Left hindlimb (tissue), 1 donor: ENCODE measurements at regions not wholly inside any gene's neighbourhood (a gene's known extent, or its start where the extent isn't known, plus 50 kb on each side); places are given as distances from the start of the nearest gene placed in this dataset.

Source experiments
- DNase-seq: peaks from one replicate; pipeline ENCODE4 v3.0.0-alpha.2; 2018

DNA sequence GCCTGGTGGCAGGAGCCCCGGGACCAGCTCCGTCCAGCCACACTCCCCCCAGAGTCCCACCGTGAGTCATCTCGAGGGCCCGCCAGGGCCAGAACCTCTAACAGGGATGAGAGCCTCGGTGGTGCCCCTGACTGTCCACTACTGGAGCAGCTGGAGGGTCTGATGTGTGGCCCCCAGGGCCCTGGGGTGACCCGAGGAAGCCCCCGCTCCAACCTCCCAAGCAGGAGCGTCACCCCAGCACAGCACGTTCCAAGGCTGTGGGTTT is 135.9 kb upstream of the NKX1-1 start:
- DNase-seq: no peak

DNA sequence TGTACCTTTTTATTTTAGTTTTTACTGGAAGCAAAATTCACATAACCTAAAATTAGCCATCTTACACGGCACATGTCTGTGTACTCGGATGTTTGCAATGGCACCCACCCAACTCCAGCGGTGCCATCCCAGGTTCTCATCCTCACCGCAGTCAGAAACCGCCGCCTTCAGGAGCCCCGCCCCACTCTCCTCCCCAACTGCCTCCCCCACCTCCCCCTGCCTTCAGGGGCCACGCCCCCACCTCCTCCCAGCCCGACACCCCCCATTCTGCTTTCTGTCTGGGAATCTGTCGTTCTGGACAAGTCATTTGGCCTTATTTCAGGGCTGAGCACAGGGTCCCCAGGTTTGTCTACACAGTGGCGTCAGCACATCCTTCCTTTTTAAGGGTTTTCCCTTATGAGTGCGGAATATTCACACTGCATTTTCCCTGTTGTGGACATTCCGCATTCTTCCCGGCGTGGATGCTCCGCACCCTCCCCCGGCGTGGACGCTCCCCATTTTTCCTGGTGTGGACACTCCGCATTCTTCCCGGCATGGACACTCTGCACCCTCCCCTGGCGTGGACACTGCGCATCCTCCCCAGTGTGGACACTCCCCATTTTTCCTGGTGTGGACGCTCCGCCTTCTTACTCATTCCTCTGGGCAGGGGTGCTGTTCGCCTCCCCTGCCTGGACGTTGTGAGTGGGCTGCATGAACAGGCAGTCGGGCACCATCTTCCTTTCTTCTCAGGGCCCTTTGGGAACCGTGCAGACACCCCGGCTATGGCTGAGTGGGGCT is 135.4 kb upstream of the NKX1-1 start:
- DNase-seq: peak; percentile 60

DNA sequence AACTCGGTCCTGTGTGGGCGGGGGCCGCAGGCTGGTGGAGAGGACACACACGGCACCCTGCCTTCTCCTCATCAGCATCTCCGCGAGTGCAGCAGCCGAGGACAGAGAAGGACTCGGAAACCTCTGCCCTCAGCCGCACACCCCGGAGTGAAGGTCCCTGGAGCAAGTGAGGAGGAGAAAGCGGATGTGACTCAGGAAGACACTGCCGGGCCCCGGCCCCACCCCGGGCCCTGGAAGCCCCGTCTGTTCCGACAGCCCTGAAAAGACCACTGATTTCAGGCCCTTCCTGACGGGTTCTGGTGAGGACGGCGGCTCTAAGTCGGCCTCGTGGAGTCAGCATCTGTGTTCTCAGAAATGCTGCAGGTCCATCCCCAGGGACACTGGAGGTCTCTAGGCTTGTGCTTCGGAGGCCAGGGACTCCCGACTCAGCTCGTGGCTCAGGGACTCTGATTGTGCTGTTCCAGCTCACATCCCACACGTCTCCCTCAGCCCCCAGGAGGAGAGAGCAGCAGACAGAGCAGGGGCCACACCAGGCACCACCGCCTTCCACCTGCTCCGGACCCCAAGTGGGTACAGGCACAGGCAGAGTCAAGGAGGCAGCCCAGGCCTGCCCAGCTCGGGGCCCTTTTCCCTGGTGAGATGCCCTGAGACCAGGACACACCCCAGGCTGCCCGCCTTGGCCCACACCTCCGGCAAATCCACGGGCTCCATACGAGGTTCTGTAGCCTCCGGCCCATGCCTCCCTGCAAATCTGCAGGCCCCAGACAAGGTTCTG is 134.5 kb upstream of the NKX1-1 start:
- no peak for DNase-seq

DNA sequence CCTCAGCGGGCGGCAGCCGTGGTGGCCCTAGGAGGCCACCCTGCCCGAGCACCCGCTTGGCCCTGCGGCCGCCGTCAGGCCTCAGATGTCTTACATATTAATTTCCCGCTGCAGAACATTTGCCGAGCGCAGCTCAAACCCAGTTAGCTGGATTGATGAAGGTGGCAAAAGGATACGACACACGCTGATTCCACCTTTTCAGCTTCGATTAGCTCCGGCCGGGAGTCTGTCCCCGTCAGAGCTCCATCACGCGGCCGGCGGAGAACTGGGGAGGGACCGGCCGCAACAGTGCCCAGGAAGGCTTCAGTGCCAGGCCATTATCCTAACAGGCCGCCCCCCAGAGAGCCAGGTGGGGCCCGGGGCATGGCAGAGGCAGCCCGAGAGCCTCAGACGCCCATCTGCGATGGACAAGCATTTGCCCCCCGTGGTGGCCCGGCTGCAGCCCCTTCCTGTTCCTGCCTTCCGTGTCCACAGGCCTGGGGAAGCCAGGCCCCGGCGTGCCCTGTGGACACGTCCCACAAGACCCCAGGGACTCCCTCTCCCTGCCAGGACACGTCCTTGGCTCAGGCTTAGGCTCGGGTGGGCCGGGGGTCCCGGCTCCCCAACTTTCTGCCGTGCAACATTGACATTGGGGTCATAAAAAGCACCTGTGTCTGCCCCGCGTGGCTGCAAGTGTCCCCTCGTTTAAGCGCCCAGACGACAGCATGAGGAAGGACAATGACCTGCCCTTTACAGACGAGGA is 133.8 kb upstream of the NKX1-1 start:
- no peak for DNase-seq

DNA sequence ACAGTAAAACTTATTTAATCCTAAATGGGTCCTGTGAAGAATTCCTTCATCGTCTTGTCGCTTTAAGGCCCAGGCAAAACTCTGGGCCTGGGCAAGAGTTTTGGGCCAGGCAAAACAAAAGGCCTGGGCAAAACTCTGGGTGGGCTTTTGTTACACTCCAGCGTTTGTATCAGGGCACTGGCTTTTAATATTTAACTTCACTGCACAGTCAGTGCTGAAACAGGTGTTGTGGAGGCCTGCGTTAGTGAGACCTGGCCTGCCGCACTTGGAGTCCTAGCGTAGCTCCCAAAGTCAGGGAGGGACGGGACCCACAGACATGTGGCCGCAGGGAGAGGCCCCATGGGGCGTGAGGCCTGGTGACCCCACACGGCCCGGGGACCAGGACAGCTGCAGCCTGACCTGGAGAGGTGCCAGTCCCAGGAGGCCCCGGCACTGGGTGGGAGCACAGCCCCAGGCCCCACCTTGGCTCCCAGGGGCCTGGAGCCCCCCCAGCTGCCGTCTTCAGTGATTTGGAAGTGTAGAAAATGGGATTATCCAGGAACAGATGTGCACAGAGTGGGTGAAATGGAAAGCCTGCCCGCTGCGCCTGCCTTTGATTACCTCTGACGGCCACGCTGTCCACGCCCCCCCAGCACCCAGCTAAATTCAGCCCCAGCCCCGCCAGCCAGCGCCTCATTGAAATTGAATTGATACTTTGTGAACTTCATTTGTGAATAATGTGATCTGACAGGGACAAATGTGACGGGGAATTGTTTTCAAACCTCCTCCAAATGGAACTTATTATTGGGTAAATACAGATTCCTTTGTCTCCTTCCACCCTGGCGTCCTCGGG is 132.9 kb upstream of the NKX1-1 start:
- DNase-seq: no peak

DNA sequence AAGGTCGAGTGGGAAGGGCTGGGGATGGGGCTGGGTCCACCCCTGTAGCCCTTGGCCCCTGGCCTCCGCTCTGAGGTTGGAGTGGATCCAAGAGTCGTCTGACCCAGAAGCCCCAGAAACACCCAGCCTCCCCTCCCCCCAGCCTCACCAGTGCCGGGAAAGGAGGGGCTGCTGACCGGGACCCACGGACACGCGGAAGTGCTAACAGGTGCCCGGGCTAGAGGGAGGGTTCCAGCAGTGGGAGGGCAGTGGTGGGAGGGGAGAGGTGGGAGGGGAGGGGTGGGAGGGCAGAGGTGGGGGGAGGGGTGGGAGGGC is 131.8 kb upstream of the NKX1-1 start:
- no peak for DNase-seq

DNA sequence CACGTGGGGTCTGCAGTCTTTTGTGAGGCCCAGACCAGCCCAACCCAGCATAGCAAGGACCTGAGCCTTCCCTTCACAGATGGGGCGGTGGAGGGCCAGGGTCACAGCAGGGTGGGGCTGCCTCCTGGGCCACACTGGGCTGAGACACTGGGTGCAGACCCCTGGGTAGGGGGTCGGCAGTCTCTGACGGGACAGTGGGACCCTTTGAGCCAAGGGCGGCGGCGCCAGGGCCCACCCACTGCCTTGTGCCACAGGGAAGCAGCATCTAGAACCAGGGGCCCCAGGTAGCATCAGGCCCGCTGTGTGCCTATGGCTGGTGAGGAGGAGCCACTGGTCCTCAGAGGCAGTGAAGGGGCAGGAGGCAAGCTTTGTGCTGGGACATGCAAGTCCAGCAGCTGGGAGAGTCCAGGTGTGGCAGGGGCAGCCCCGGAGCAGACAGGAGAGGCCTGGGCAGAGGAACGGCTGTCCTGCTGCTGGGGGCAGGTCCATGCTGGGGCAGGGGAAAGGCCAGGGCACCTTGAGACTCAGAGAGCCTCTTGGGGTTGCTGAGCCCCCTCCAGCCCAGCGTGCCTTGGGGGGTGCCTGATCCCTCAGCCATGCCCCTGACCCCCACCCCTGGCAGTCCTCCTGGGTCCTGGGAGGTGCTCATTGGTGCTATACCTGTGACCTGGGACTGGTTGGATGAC is 131.3 kb upstream of the NKX1-1 start:
- no peak for DNase-seq

DNA sequence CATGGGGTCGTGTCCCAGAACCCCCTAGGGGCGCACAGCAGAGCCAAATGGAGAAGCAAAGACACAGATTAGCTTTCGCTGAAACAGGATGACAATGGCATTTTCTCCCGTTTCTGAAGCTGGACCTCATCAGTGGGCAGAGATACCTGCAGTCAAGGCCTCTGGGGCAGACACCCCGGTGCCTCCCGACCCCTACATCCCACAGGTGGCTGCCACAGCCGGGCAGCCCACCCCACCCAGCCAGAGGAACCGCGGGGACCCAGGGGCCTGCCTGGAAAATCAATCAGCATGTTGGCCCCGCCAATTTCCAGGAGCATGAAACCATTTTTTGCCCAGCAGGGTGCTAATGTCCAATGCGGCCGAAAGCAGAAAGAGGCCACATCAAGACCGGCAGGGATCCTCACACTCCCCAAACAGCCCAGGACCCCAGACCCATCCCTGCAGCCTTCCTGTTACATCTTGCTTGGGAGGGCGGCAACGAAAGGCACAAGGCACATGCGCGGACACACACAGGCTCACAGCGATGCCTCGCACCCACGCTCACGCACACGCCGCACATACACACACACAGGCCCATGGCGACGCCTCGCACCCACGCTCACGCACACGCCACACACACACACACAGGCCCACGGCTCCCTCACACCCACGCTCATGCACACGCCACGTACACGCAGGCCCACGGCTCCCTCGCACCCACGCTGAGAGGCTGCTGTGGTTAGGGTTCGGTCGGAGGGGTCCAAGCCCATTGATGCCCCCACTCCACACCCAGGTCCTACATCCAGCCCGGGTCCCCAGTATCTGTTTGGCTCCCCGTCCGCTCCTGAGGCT is 130.6 kb upstream of the NKX1-1 start:
- no peak for DNase-seq

DNA sequence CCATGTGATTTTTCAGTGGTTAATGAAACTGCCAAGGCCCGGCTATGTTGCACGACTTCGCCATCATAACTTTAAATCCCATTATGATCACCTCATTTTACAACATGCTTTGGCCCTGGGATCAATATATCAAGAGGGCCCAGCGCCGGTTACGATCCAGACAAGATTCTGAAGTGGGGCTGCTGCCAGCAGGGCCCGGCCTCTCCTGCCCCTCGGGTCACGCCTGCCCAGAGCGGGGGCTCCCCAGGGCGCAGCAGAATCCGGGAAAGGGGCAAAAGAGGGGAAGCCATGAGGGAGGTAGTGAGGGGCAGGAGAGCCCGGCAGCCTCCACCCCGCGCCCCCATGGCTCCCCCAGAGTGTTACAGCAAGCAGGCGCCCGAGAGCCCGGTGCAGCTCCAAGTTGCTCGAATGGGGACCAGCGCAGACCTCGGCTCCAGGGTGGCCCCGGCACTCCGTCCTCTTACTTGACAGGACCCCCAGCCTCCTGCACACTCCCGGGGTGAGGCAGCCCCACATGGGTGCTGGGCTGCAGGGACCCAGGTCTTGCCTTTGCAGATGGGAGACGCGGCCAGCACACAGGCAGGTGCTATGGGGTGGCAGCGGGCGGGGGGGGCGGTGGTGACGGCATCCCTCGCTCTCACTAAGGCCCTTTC is 129.8 kb upstream of the NKX1-1 start:
- no peak for DNase-seq

DNA sequence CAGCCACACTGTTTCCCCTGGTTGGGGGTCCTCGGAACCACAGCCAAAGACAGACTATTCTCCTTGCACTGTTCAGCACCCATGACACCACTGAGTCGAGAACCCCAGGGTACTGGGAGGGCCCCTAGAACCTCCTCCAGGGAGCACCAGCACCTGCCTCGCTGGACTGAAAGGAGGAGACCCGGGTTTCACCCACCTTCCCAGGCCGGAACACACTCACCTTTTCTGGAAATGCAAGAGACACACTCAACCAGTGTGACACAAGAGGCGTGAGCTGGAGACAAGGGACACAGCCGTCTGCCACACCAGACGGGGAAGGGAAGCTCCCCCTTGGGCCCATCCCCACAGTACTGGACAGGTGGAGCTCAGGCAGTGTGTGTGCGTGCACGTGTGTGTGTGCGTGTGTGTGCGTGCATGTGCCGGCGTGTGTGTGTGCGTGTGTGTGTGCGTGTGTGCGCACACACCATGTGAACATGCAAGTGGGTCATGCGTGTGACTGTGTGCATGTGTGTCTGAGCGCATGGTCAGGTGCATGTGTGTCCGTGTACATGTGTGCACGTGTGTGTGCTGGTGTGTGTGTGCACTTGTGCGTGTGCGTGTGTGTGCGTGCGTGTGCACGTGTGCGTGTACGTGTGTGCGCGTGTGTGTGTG is 128.8 kb upstream of the NKX1-1 start:
- no peak for DNase-seq

DNA sequence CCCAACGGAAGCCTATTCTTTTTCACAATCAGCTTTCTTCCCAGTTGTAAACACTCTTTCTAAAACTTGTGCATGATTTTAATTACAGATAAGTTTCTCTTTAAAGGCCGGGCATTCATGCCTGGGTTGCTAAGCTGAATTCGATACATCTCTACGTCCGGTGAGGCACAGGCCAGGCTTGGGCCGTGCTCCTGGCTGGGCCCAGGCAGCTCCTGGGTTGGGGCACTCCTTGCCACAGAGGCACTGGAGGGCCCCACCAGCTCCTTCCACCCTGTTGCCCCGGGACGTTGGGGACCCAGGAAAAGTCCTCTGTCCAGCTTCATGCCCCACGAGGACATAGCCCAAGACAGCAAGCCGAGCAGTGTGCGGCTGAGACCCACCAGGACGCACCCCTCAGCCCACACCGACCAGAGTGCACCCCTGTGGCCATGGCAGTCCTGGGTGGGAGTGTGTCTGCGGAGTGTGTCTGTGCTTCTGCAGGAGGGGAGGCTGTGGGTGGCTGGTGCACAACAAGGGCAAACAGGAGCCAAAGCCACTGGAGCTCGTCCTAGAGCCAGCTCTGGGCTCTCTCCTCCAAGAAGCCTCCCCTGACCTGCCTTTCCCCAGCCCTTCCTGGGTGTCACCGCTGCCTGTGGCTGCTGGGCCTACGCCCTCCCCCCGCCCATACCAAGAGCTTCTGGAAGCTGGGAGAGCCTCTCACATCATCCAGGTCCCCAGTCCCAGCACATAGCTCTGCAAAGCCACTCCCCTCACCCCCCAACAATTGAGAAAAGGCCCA is 128.0 kb upstream of the NKX1-1 start:
- DNase-seq: no peak

DNA sequence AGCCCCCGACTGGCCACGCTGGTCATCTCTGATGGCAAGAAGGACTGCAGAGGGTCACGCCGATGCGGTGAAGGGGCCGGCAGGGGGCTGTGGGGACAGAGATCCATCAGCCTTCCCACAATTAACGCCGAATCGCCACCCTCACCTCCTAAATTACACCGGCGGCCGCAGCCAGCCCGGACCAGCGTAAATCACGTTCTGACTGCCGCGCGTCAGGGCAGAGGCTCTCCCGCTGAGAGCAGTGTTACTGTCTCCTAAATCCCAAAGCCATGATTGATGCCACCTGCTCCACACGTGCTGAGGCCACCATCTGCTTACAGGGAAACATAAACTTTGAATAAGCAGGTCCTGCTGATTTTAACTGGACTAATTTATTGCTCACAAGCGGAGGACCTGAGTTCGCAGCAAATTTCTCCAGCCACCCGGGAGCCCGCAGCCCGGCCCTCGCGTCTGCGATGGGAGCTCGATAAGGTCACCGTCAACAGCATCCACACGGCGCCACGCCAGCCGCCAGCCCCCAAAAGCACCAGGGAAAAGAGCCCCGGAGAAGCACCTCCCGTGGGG is 127.3 kb upstream of the NKX1-1 start:
- DNase-seq: no peak

DNA sequence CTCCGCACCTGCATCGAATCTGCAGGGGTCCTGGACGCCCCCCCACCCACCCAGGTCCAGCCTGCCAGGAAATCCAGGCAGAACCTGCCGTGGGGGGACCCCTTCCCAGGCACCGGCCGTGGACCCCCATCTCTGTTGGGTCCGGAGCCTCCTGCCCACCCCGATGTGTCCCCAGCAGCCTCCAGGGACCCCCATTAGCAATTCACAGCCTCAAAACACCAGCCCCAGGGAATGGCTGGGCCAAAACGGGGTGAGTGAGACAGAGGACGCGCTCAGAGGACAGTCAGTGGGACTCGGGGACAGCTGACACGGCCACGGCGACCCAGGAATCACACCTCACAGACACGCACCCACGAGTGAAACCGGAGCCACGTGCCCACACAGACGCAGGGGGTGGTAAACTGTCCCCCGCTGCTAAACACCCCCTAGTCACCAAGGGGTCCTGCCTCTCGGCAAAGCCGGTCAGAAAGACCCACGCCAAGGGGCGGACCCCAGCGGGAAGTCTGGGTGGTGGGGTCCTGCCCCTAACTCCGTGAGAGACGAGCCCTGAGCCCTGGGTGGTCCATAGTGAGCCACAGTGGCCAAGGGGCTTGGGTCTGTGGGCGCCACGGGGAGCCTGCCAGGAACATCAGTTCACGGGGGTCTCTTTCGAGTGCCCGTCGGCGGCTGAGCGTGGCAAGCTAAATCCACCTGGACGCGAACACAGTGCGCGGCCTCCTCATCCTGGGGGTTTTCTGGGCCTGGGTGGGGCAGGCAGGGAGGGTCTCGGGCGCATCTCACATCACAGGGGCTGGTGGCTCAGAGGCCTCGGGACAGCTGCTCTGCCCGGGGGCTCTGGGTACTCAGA is 126.5 kb upstream of the NKX1-1 start:
- no peak for DNase-seq

DNA sequence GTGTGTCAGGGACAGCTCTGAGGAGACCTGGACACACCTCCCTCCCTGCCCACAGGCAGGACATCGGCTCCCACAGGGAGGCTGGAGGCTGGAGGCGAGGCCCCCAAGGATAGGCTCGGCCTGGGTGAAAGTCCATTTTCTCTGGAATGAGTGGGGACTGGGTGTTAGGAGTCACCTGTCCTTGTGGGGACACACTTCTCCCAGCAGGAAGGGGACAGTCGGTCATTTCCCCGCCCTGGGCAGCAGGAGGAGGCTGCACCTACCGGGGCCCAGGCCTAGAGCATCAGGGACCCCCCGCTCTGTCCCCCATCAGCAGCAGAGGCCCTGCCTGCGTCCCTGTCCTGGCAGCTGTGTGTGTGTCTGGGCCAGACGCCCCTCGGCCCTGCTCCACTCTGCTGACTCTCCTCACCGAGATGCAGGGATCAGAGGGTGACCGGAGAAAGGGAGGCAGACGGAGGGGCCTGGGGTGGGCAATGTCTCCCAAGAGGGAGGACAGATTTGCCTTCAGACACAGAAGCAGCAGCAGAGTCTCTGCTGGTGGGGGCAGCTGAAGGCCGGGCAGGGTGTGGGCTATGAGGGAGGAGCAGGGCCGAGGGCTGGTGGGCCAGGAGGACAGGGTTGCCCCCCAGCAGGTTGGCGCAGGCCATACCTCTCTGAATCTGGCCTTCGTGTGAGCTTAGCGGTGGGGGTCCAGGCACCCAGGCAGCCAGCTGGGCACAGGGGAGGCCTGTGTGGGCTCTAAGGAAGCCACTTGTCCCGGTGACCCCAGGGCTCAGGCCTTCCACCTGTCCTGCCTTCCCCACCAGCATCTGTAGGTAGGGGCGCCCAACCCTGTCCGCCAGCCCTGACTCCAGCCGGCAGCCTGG is 125.7 kb upstream of the NKX1-1 start:
- no peak for DNase-seq

DNA sequence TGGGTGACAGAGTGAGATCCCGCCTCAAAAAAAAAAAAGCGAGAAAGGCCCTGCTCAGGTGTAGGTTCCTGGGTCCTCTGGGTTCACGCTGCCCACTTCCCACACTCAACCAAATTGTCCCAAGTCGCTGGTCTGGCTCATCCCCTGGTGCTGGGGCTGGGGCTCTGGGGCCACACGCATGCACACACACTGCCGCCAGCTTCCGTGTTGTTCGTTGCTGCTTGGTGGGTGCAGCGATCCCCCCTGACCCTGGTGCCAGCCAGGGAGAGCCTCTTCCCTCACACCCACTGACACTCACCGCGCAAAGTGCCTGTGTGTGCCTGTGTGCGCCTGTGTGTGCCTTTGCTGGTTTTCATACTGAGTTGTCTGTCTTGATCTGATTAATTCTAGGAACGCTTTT is 124.1 kb upstream of the NKX1-1 start:
- DNase-seq: no peak

DNA sequence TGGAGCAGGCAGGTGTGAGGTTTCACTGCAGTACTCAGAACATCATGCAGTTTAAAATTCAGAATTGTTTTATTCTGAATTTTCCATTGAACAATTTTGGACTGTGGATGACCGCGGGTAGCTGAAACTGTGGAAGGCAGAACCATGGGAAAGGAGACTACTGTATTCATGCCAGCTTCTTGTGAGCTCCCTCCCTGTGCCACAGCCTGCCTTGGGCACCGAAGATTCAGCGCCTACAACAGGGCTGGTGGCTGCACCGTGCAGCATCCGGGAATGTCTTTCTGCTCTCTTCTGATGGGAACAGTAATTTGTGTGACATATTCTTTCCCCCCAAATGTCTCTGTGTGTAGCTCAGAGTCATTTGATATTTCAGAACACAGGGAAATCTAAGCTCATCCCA is 118.5 kb upstream of the NKX1-1 start:
- DNase-seq: no peak

DNA sequence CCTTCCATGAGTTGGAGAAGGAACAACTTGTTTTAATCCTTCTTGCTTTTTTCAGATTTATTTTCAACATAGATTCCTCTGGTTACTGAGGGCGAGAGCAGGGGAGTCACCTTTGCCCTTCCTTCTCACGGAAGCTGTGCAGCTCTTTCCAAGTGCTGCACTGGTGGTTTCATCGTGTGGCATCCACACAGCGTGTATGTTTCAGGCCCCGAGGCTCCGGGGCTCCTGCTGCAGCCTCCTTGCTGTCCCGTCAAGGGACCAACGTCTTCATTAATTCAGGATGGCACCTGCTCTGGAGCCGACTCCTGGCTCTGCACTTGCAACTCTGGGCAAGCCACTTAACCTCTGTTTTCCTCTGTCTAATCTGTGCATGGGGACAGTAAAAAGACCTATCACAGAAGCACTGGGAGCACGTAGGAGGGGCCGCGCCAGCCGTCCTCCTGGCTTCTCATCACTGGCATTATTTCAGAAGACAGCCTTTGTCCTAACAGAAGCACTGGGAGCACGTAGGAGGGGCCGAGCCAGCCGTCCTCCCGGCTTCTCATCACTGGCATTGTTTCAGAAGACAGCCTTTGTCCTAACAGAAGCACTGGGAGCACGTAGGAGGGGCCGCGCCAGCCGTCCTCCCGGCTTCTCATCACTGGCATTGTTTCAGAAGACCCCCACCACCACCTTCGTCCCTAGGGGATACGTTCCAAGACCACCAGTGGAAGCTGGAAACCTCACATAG is 117.8 kb upstream of the NKX1-1 start:
- no peak for DNase-seq
